Parathyroid adenoma (tissue), 2 donors: ENCODE measurements at regions not wholly inside any gene's neighbourhood (a gene's known extent, or its start where the extent isn't known, plus 50 kb on each side); places are given as distances from the start of the nearest gene placed in this dataset.

Experiments
- H2AFZ ChIP-seq: fragments of 300-600 bp; sonication (generic); one replicate; pipeline ENCODE4 v1.7.0; 2017; ENCODE audit warnings: antibody characterized with exemption, mild to moderate bottlenecking
- H3K27ac ChIP-seq: fragments of 300-600 bp; sonication (generic); one replicate; pipeline ENCODE4 v1.7.0; 2017
- H3K27me3 ChIP-seq: fragments of 300-600 bp; sonication (generic); one replicate; pipeline ENCODE4 v1.7.0; 2017; ENCODE audit warnings: low read length; ENCODE audit not compliant: control insufficient read depth, insufficient read depth
- H3K36me3 ChIP-seq: fragments of 300-600 bp; sonication (generic); one replicate; pipeline ENCODE4 v1.7.0; 2017; ENCODE audit warnings: low read length; ENCODE audit not compliant: control insufficient read depth, insufficient read depth
- H3K4me1 ChIP-seq: fragments of 300-600 bp; sonication (generic); one replicate; pipeline ENCODE4 v1.7.0; 2017; ENCODE audit warnings: control low read depth
- H3K4me2 ChIP-seq: fragments of 300-600 bp; sonication (generic); one replicate; pipeline ENCODE4 v1.7.0; 2017; ENCODE audit warnings: low read length
- H3K4me3 ChIP-seq: fragments of 300-600 bp; sonication (generic); one replicate; pipeline ENCODE4 v1.7.0; 2017; ENCODE audit warnings: low read depth, low read length
- H3K79me2 ChIP-seq: fragments of 300-600 bp; sonication (generic); one replicate; pipeline ENCODE4 v1.7.0; 2017; ENCODE audit warnings: control low read depth
- H3K9ac ChIP-seq: fragments of 300-600 bp; sonication (generic); one replicate; pipeline ENCODE4 v1.7.0; 2017; ENCODE audit warnings: mild to moderate bottlenecking
- H3K9me3 ChIP-seq: fragments of 300-600 bp; sonication (generic); one replicate; pipeline ENCODE4 v1.7.0; 2017; ENCODE audit warnings: low read length; ENCODE audit not compliant: control insufficient read depth
- TF ChIP-seq, protein P1 (sequence below): fragments of 300-600 bp; sonication (generic); IDR thresholded peaks from one replicate; pipeline ENCODE4 v1.7.0; 2017; ENCODE audit warnings: antibody characterized with exemption, mild to moderate bottlenecking
- donor health status: primary hyperparathyroidism.

DNA sequence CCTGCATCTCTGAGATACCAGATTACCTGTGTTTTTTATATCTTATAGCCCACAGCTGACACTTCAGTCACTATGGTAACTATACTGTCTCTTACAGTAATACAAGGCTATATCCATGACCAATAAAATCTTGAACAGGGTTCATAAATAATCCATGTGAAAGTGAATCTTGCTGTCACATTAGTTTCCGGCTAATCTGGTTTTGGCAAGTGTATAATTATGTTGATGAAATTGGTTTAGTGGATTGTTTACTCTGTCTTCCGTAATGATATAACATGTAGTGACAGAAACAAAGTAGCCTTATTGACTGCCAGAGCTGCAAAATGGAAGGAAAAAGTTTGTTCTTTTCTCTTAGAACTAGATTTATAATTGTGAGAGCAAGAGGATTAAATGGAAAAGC, 686.6 kb upstream of the PABPC4L start:
- H3K36me3 ChIP-seq = no peaks in the 10 kb centered on the region
- no peak overlapping the region for H2AFZ ChIP-seq
- TF ChIP-seq, protein P1, sequence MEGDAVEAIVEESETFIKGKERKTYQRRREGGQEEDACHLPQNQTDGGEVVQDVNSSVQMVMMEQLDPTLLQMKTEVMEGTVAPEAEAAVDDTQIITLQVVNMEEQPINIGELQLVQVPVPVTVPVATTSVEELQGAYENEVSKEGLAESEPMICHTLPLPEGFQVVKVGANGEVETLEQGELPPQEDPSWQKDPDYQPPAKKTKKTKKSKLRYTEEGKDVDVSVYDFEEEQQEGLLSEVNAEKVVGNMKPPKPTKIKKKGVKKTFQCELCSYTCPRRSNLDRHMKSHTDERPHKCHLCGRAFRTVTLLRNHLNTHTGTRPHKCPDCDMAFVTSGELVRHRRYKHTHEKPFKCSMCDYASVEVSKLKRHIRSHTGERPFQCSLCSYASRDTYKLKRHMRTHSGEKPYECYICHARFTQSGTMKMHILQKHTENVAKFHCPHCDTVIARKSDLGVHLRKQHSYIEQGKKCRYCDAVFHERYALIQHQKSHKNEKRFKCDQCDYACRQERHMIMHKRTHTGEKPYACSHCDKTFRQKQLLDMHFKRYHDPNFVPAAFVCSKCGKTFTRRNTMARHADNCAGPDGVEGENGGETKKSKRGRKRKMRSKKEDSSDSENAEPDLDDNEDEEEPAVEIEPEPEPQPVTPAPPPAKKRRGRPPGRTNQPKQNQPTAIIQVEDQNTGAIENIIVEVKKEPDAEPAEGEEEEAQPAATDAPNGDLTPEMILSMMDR = no peak
- H3K4me2 ChIP-seq = no peak overlapping the region
- no peaks in the 10 kb centered on the region for H3K9me3 ChIP-seq
- no peak overlapping the region for H3K4me3 ChIP-seq
- H3K79me2 ChIP-seq = no peaks in the 10 kb centered on the region
- no peaks in the 10 kb centered on the region for H3K27me3 ChIP-seq
- no peak overlapping the region for H3K27ac ChIP-seq
- no peak overlapping the region for H3K9ac ChIP-seq
- no peaks in the 10 kb centered on the region for H3K4me1 ChIP-seq

DNA sequence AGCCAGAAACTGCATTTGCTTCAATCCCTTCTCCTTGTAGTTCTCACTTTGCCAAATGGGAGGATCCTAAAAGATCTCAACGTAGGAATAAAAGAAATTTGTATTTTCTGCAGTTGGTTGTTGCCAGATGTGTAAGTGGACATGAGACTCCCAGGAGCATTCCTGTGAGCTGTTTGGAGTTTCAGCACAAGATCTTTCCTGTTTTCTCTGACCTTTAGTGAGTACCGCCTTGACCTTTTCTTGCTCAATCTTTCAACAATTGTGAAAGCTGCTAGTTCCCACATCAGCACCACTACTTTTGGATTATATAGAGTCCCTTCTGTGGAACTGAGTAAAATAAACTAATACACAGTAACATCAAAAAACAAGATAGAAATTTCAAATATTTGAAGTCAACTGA, 683.8 kb upstream of the PABPC4L start:
- no peak overlapping the region for H2AFZ ChIP-seq
- H3K9me3 ChIP-seq = no peaks in the 10 kb centered on the region
- H3K27me3 ChIP-seq = no peaks in the 10 kb centered on the region
- no peak overlapping the region for H3K9ac ChIP-seq
- no peaks in the 10 kb centered on the region for H3K79me2 ChIP-seq
- TF ChIP-seq, protein P1 = no peak
- no peak overlapping the region for H3K4me2 ChIP-seq
- H3K27ac ChIP-seq = no peak overlapping the region
- H3K4me1 ChIP-seq = no peaks in the 10 kb centered on the region
- no peak overlapping the region for H3K4me3 ChIP-seq
- H3K36me3 ChIP-seq = no peaks in the 10 kb centered on the region

DNA sequence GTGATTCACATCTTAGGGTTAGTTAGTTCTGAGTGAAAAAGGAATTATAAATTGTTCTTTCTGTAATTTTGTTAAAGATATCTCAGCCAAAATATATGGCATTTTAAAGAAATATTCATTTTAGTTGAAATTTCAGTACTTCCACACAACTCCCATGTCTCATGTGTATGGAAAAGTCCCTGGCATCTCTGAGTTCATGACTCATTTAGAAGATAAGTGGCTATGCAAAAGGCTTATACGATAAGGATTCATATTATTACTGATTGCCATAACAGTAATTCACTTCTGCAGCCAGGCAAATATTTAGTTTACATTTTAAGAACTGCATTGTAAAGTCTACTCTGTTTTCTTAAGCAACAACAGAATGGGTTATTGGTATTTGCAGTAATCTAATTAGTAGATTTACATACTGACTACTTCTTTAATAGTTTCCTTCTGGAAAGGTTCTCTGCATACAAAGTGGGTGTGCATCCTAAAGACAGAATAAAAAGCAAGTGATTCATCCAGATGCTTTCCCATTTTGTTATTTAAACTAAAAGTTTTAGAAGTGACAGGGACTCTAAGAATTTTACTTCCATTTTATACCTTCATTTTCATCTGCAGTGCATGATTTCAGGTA, 682.4 kb upstream of the PABPC4L start:
- Histone ChIP-seq H3K36me3 (no peaks in the 10 kb centered on the region), H3K4me2 (no peak overlapping the region), H3K9me3 (no peaks in the 10 kb centered on the region), H3K4me3 (no peak overlapping the region), H3K79me2 (no peaks in the 10 kb centered on the region), H3K27me3 (no peaks in the 10 kb centered on the region), H3K27ac (no peak overlapping the region), H2AFZ (no peak overlapping the region), H3K9ac (no peak overlapping the region), H3K4me1 (no peaks in the 10 kb centered on the region)
- TF ChIP-seq, protein P1 = no peak

DNA sequence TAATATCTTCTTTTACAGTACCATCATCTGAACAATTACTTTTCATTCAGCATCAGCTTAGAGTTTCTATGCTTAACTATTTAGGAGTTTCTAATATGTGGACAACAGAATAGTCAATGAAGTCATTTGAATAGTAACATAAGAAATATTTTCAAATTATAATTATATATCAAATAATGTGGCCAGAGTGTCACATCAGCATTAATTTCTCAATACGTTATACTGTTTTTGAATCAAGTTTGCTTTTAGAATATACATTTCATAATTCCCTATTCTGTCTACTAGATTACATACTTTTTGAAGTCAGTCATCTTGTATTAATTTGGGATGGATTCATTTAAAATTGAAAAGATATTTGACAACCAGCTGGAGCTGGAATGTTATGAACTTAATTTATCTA, 677.4 kb upstream of the PABPC4L start:
- Histone ChIP-seq H3K79me2 (no peaks in the 10 kb centered on the region), H3K9me3 (no peaks in the 10 kb centered on the region), H3K9ac (no peak overlapping the region), H3K4me2 (no peak overlapping the region), H3K27ac (no peak overlapping the region), H3K4me3 (no peak overlapping the region), H3K4me1 (no peaks in the 10 kb centered on the region), H3K27me3 (no peaks in the 10 kb centered on the region), H3K36me3 (no peaks in the 10 kb centered on the region), H2AFZ (no peak overlapping the region)
- TF ChIP-seq, protein P1 = no peak

DNA sequence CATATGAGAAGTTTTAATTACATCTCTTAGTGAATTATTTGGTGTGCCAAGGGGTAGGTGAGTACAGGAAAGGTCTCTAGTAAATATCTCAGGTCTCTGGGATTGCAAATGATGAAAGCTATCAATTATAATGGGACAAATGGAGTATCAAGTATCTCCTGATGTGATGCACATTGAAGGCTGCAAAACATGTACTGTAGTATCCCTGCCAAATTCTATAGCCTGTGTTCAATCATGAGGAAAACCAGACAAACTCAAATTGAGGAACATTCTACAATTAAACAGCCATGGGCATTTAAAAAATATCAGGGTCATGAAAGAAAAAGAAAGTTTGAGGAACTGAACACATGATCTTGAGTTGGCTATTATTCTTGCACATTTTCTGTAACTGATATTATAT, 665.4 kb upstream of the PABPC4L start:
- no peak overlapping the region for H2AFZ ChIP-seq
- H3K9ac ChIP-seq = no peak overlapping the region
- no peaks in the 10 kb centered on the region for H3K27me3 ChIP-seq
- H3K79me2 ChIP-seq = no peaks in the 10 kb centered on the region
- no peaks in the 10 kb centered on the region for H3K4me1 ChIP-seq
- H3K36me3 ChIP-seq = no peaks in the 10 kb centered on the region
- no peak overlapping the region for H3K4me3 ChIP-seq
- TF ChIP-seq, protein P1 = no peak
- no peaks in the 10 kb centered on the region for H3K9me3 ChIP-seq
- H3K4me2 ChIP-seq = no peak overlapping the region
- H3K27ac ChIP-seq = no peak overlapping the region
